Fibroblast of villous mesenchyme (primary cell): ENCODE measurements at regions not wholly inside any gene's neighbourhood (a gene's known extent, or its start where the extent isn't known, plus 50 kb on each side); places are given as distances from the start of the nearest gene placed in this dataset.
A peak's percentile ranks its signal among the peaks of the same experiment; 100 is the strongest.

Experiments
- DNase-seq: peaks from one replicate; pipeline ENCODE4 v3.0.0-alpha.2; 2010; ENCODE audit warnings: low read depth
- H3K4me3 ChIP-seq: 2 replicates; pipeline ENCODE4 v1.5.1; 2011; ENCODE audit warnings: low read depth, mild to moderate bottlenecking, low read length
- TF ChIP-seq, protein P1 (sequence below): IDR thresholded peaks from 2 replicates; pipeline ENCODE4 v1.5.1; 2012; ENCODE audit warnings: low read depth, mild to moderate bottlenecking, low read length; ENCODE audit not compliant: insufficient read depth

DNA sequence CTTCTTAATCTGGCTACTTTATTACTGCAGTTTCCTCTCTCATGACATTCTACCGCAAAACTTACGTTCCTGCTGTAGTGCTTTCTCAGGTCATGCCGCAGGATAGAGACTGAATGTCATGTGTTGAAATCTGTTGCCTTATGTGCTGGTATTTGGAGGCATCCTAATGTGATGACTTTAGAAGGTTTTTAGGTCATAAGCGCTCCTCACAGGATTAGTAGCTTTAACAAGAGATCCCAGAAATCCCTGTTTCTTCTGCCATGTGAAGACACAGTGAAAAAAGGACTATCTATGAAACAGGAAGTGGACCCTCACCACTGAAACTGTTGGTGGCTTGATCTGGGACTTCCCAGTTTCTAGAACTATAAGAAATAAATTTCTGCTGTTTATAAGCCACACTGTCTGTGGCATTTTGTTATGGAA, 209.3 kb downstream of the LACC1 start:
- TF ChIP-seq, protein P1, sequence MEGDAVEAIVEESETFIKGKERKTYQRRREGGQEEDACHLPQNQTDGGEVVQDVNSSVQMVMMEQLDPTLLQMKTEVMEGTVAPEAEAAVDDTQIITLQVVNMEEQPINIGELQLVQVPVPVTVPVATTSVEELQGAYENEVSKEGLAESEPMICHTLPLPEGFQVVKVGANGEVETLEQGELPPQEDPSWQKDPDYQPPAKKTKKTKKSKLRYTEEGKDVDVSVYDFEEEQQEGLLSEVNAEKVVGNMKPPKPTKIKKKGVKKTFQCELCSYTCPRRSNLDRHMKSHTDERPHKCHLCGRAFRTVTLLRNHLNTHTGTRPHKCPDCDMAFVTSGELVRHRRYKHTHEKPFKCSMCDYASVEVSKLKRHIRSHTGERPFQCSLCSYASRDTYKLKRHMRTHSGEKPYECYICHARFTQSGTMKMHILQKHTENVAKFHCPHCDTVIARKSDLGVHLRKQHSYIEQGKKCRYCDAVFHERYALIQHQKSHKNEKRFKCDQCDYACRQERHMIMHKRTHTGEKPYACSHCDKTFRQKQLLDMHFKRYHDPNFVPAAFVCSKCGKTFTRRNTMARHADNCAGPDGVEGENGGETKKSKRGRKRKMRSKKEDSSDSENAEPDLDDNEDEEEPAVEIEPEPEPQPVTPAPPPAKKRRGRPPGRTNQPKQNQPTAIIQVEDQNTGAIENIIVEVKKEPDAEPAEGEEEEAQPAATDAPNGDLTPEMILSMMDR, result no peak
- H3K4me3 ChIP-seq, result no peak overlapping the region
- DNase-seq, result no peak

DNA sequence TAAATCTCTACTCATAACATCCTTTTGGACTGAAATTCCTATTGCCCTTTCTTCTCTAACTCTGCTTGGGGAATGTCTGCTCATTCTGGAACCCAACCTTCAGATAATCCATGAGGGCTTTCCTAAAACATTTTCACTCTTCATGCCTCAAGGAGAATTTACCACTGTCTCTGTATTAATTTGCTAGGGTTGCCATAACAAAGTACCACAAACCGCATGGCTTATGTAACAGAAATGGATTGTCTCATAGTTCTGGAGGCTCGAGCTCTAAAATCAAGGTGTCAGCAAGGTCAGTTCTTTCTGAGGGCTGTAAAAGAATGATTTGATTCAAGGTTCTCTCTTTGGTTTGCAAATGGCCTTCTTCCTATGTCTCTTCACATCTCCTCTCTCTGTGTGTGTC, 209.7 kb downstream of the LACC1 start:
- no peak for DNase-seq
- TF ChIP-seq, protein P1, result no peak
- H3K4me3 ChIP-seq, result no peak overlapping the region

DNA sequence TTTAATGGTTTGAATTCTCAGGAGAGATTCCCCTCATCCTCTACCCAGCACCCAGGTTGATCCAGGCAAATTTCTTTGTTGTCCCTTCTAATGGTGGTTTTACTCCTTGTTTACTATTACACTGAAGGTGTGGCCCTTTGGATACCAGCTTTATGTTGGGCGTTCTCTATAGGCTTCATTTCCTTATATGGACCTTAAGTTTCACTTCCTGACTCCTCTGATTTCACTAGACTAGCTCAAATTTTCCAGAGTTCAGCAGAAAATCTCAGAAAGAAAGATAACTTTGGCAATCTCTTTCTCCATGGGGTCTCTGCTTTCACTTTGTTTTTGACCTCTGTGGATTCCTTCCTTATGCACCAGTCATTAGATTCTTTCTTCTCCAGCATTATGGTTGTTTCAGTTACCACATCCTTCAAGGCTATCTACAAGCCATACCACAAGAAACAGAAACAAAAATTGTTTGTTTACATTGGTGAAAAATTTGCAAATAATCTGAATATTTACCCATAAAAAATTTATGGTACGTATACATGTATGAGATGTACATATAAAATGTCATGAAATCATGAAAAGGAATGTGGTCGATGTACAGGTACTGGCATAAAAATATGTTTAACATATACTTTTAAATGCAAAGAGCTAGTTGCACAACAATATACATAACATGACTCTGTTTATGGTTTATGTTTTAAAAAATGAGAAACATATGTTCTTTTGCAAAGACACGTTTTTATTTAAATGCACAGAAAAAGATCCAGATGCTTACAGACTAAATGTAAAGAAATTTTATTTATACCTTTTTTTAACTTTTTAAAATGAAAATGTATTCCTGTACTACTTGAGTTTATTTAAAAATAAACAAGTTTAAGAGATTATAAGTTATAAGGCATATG, 212.6 kb downstream of the LACC1 start:
- H3K4me3 ChIP-seq, result no peak overlapping the region
- DNase-seq, result peak; percentile 57
- TF ChIP-seq, protein P1, result no peak

DNA sequence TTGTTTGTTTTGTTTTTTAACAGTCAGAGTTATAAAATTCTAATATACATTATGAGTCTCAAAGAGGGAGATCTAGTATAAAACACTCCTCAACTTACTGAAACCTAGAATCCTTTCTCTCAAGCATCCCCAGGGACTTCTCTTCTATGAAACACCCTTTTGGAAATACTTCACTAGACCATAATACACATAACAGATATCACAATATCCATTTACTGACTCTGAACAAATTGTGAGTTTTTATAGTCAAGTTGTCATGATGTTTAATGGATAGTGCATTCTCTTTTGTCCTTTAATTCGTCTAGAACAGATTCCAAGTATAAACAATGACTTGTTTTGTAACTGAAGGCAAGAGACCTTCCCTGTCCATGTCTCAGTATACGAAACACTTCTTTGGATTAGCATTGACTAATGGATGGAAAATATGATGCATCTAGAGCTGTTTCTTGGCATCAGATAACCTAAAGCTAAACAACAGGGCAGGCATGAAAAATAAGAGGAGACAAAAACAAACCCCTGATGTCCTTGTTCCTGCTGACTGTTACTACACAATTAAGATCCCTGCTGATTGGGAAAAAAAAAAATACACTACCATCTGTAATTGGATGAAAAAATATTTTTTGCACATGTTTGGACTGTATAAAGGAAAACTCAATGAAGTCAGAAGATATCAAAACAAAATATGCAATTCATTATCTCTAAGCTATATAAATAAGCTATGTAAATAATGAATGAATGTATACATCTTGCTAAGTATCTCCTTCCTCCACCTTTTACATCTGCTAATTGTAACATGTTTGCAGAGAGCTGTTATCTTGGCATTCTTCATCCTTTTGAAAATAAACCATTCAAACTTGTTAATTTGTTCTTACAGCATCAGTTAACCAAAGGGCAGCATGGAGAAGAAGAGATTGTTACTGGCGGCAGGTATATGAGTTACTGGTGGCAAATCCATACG, 214.2 kb downstream of the LACC1 start:
- TF ChIP-seq, protein P1, result no peak
- peak; percentile 68 for DNase-seq
- H3K4me3 ChIP-seq, result no peak overlapping the region

DNA sequence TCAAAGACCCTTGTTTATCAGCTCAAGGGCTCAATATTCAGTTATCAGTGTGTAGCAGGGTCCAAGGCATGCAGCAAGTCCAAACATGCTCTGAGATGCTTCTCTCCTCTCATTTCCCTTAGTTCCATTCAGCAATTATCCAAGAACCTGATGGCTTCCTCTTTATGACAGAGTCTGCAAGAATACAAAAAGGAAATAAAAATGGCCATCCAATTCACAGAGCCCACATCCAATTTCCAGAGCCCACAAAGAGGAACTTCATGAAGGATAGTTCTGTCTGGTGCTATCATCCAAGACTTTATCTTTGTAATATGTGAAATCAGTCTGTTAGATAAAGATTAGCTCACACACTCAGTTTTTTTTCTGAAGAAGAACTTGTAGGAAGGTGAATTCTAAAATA, 217.2 kb downstream of the LACC1 start:
- TF ChIP-seq, protein P1, result no peak
- no peak overlapping the region for H3K4me3 ChIP-seq
- DNase-seq, result no peak

DNA sequence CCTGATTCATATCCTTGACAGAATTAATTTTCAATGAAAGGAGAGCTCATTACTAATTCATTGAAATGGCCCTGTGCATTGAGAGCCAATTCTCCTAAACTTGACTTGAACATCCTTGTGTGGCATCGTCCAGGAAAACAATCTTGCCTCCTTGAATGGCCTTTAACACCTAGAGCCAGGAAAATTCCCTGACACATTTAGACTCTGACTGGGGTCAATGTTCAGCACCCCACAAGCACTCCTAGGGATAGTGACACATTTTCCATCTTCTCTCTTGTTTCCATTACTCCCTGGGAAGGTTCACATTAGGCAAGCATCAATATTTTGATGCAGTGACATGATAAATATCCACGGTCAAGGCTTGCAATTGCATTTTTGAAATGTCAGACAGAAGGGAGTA, 218.9 kb downstream of the LACC1 start:
- peak; percentile 39 for DNase-seq
- no peak overlapping the region for H3K4me3 ChIP-seq
- TF ChIP-seq, protein P1, result no peak
